HEK293 (cell line): ENCODE measurements at regions not wholly inside any gene's neighbourhood (a gene's known extent, or its start where the extent isn't known, plus 50 kb on each side); places are given as distances from the start of the nearest gene placed in this dataset.

Experiments
- CTCF ChIA-PET: fragments of 350-600 bp; formaldehyde crosslinking; extraction: SDS; loops from one replicate; lab custom pipeline; 2021; ENCODE audit warnings: antibody characterized with exemption; lab: Yijun Ruan, JAX
- POLR2A ChIA-PET: fragments of 300-600 bp; formaldehyde crosslinking; extraction: SDS; loops from one replicate; lab custom pipeline; 2020; ENCODE audit warnings: antibody characterized with exemption, inconsistent platforms; lab: Yijun Ruan, JAX
- H3K27ac ChIP-seq: fragments of 200-500 bp; sonication (Bioruptor generic); 2 replicates; pipeline ENCODE4 v1.5.1; 2014; ENCODE audit warnings: low read depth, low read length, control low read depth, inconsistent platforms; ENCODE audit errors: extremely low read depth
- H3K36me3 ChIP-seq, 2 experiments: fragments of 200-500 bp in 1 of 2; sonication (Bioruptor generic) in 1 of 2; 1 replicate in 1 of 2; 2 replicates in 1 of 2; pipeline ENCODE4 v1.5.1; 2014 to 2017; ENCODE audit warnings: inconsistent platforms in 2 of 2, low read length in 2 of 2; ENCODE audit not compliant: control insufficient read depth in 2 of 2, insufficient read depth in 1 of 2
- H3K4me1 ChIP-seq: fragments of 200-500 bp; sonication (Bioruptor generic); 2 replicates; pipeline ENCODE4 v1.5.1; 2014; ENCODE audit warnings: mild to moderate bottlenecking, low read length, inconsistent platforms; ENCODE audit not compliant: control insufficient read depth, insufficient read depth
- H3K4me3 ChIP-seq: 2 replicates; pipeline ENCODE4 v1.5.1; 2011; ENCODE audit warnings: low read depth, mild to moderate bottlenecking, control low read depth, low read length, moderate library complexity
- H3K9me3 ChIP-seq: fragments of 200-500 bp; sonication (Bioruptor generic); 2 replicates; pipeline ENCODE4 v1.5.1; 2014; ENCODE audit warnings: low read depth, low read length, inconsistent platforms; ENCODE audit not compliant: control insufficient read depth, insufficient read depth
- GFI1B ChIP-seq: fragments of 450-650 bp; formaldehyde crosslinking; IDR thresholded peaks from 2 replicates; pipeline ENCODE4 v1.5.1; 2016; ENCODE audit warnings: missing biosample characterization, missing genetic modification characterization
- HOXD13 ChIP-seq: sonication (generic); formaldehyde crosslinking; IDR thresholded peaks from 2 replicates; pipeline ENCODE4 v1.8.0; 2022; ENCODE audit warnings: missing genetic modification reagents, borderline replicate concordance
- KLF9 ChIP-seq: fragments of 450-650 bp; formaldehyde crosslinking; IDR thresholded peaks from 2 replicates; pipeline ENCODE4 v1.5.1; 2016; ENCODE audit warnings: missing biosample characterization, missing genetic modification characterization, low read depth
- OVOL3 ChIP-seq: fragments of 450-650 bp; formaldehyde crosslinking; IDR thresholded peaks from 2 replicates; pipeline ENCODE4 v1.5.1; 2016; ENCODE audit warnings: missing biosample characterization, missing genetic modification characterization
- SCRT2 ChIP-seq: fragments of 450-650 bp; formaldehyde crosslinking; IDR thresholded peaks from 2 replicates; pipeline ENCODE4 v1.5.1; 2016; ENCODE audit warnings: missing biosample characterization, missing genetic modification characterization
- WT1 ChIP-seq: fragments of 450-650 bp; formaldehyde crosslinking; IDR thresholded peaks from 2 replicates; pipeline ENCODE4 v1.5.1; 2016; ENCODE audit warnings: missing biosample characterization, missing genetic modification characterization
- ZFP41 ChIP-seq: fragments of 450-650 bp; formaldehyde crosslinking; IDR thresholded peaks from 2 replicates; pipeline ENCODE4 v1.5.1; 2016; ENCODE audit warnings: missing biosample characterization, missing genetic modification characterization, borderline replicate concordance
- ZNF138 ChIP-seq: fragments of 450-650 bp; formaldehyde crosslinking; IDR thresholded peaks from 2 replicates; pipeline ENCODE4 v1.5.1; 2016; ENCODE audit warnings: missing biosample characterization, missing genetic modification characterization, borderline replicate concordance
- ZNF146 ChIP-seq: fragments of 450-650 bp; formaldehyde crosslinking; IDR thresholded peaks from 2 replicates; pipeline ENCODE4 v1.5.1; 2016; ENCODE audit warnings: missing biosample characterization, missing genetic modification characterization
- ZNF214 ChIP-seq: fragments of 450-650 bp; formaldehyde crosslinking; IDR thresholded peaks from 2 replicates; pipeline ENCODE4 v1.5.1; 2017; ENCODE audit warnings: missing biosample characterization, mild to moderate bottlenecking, missing genetic modification characterization, borderline replicate concordance
- ZNF24 ChIP-seq: fragments of 450-650 bp; formaldehyde crosslinking; IDR thresholded peaks from 2 replicates; pipeline ENCODE4 v1.5.1; 2016; ENCODE audit warnings: missing biosample characterization, missing genetic modification characterization
- ZNF311 ChIP-seq: fragments of 450-650 bp; formaldehyde crosslinking; IDR thresholded peaks from 2 replicates; pipeline ENCODE4 v1.5.1; 2017; ENCODE audit warnings: missing biosample characterization, missing genetic modification characterization, borderline replicate concordance
- ZNF398 ChIP-seq: fragments of 450-650 bp; formaldehyde crosslinking; IDR thresholded peaks from 2 replicates; pipeline ENCODE4 v1.5.1; 2017; ENCODE audit warnings: missing biosample characterization, missing genetic modification characterization
- ZNF48 ChIP-seq: fragments of 450-650 bp; formaldehyde crosslinking; IDR thresholded peaks from 2 replicates; pipeline ENCODE4 v1.5.1; 2016; ENCODE audit warnings: missing biosample characterization, missing genetic modification characterization
- ZNF514 ChIP-seq: fragments of 450-650 bp; formaldehyde crosslinking; IDR thresholded peaks from 2 replicates; pipeline ENCODE4 v1.5.1; 2016; ENCODE audit warnings: missing biosample characterization, missing genetic modification characterization
- ZNF596 ChIP-seq: fragments of 450-650 bp; IDR thresholded peaks from 2 replicates; pipeline ENCODE4 v1.5.0; 2018; ENCODE audit warnings: missing biosample characterization, mild to moderate bottlenecking, missing genetic modification characterization, moderate library complexity
- ZNF626 ChIP-seq: fragments of 450-650 bp; sonication (Bioruptor Pico); formaldehyde crosslinking; IDR thresholded peaks from 2 replicates; pipeline ENCODE4 v1.5.1; 2018; ENCODE audit warnings: missing biosample characterization, missing genetic modification characterization, inconsistent platforms
- ZNF707 ChIP-seq: fragments of 450-650 bp; formaldehyde crosslinking; IDR thresholded peaks from 2 replicates; pipeline ENCODE4 v1.5.1; 2016; ENCODE audit warnings: missing biosample characterization, missing genetic modification characterization
- TF ChIP-seq, protein P1 (sequence below): fragments of 450-650 bp; formaldehyde crosslinking; IDR thresholded peaks from 2 replicates; pipeline ENCODE4 v1.5.1; 2017; ENCODE audit warnings: missing biosample characterization, missing genetic modification characterization
- TF ChIP-seq, protein P2 (sequence below): fragments of 450-650 bp; formaldehyde crosslinking; conservative IDR thresholded peaks from 2 replicates; pipeline ENCODE4 v1.5.1; 2016; ENCODE audit warnings: low read depth, missing biosample characterization, missing genetic modification characterization
- TF ChIP-seq, protein P3 (sequence below): fragments of 450-650 bp; formaldehyde crosslinking; IDR thresholded peaks from 2 replicates; pipeline ENCODE4 v1.5.1; 2016; ENCODE audit warnings: missing biosample characterization, missing genetic modification characterization
- TF ChIP-seq, protein P4 (sequence below): fragments of 450-650 bp; formaldehyde crosslinking; IDR thresholded peaks from 2 replicates; pipeline ENCODE4; 2016; ENCODE audit warnings: missing biosample characterization, missing genetic modification characterization

DNA sequence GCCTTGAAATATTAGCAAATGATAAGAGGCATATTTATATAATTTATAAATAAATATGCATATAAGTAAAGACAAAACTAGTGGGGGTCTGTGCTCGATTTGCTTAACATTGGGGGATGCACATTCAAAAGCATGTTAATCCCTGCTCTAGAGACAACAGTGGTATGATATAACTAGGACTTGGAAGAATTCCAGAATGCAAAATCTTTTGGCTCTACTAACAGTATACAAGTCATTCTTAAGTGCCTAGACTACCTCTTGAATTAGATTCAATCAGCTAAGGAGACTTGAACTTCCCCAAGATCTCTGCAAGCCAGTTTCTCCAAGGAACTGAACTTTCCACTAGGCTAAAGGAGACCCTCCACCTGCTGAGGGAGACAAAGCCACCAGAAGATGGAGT, 282.7 kb upstream of the RORA start:
- H3K4me3 ChIP-seq = no peak overlapping the region
- ChIA-PET CTCF (no interaction called here), POLR2A (no interaction called here)
- H3K4me1 ChIP-seq = no peaks in the 10 kb centered on the region
- no peaks in the 10 kb centered on the region for H3K36me3 ChIP-seq
- TF ChIP-seq KLF9 (tag by site-specific recombination) = no peak
- TF ChIP-seq GFI1B = no peak
- no peak for TF ChIP-seq OVOL3 (tag by site-specific recombination)
- TF ChIP-seq, protein P1, sequence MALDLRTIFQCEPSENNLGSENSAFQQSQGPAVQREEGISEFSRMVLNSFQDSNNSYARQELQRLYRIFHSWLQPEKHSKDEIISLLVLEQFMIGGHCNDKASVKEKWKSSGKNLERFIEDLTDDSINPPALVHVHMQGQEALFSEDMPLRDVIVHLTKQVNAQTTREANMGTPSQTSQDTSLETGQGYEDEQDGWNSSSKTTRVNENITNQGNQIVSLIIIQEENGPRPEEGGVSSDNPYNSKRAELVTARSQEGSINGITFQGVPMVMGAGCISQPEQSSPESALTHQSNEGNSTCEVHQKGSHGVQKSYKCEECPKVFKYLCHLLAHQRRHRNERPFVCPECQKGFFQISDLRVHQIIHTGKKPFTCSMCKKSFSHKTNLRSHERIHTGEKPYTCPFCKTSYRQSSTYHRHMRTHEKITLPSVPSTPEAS (tag by site-specific recombination) = no peak
- no peak for TF ChIP-seq ZNF48 (tag by site-specific recombination)
- TF ChIP-seq ZNF311 (tag by site-specific recombination) = no peak
- TF ChIP-seq, protein P2, sequence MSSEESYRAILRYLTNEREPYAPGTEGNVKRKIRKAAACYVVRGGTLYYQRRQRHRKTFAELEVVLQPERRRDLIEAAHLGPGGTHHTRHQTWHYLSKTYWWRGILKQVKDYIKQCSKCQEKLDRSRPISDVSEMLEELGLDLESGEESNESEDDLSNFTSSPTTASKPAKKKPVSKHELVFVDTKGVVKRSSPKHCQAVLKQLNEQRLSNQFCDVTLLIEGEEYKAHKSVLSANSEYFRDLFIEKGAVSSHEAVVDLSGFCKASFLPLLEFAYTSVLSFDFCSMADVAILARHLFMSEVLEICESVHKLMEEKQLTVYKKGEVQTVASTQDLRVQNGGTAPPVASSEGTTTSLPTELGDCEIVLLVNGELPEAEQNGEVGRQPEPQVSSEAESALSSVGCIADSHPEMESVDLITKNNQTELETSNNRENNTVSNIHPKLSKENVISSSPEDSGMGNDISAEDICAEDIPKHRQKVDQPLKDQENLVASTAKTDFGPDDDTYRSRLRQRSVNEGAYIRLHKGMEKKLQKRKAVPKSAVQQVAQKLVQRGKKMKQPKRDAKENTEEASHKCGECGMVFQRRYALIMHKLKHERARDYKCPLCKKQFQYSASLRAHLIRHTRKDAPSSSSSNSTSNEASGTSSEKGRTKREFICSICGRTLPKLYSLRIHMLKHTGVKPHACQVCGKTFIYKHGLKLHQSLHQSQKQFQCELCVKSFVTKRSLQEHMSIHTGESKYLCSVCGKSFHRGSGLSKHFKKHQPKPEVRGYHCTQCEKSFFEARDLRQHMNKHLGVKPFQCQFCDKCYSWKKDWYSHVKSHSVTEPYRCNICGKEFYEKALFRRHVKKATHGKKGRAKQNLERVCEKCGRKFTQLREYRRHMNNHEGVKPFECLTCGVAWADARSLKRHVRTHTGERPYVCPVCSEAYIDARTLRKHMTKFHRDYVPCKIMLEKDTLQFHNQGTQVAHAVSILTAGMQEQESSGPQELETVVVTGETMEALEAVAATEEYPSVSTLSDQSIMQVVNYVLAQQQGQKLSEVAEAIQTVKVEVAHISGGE (tag by site-specific recombination) = no peak
- no peak for TF ChIP-seq ZNF626 (tag by site-specific recombination)
- no peak for TF ChIP-seq SCRT2 (tag by site-specific recombination)
- TF ChIP-seq ZNF146 (tag by site-specific recombination) = no peak
- H3K27ac ChIP-seq = no peak overlapping the region
- no peaks in the 10 kb centered on the region for H3K9me3 ChIP-seq

GRCh38 chr15:61511089-61511488, 282.0 kb upstream of the RORA start:
- no peaks in the 10 kb centered on the region for H3K36me3 ChIP-seq
- no peak overlapping the region for H3K4me3 ChIP-seq
- no peaks in the 10 kb centered on the region for H3K4me1 ChIP-seq
- POLR2A ChIA-PET = no interaction called here
- H3K9me3 ChIP-seq = no peaks in the 10 kb centered on the region
- CTCF ChIA-PET = no interaction called here
- no peak overlapping the region for H3K27ac ChIP-seq
- TF ChIP-seq HOXD13 (CRISPR knock-in tag) (no peak), GFI1B (no peak), ZNF514 (tag by site-specific recombination) (no peak), ZNF138 (tag by site-specific recombination) (no peak), ZNF24 (tag by site-specific recombination) (no peak), ZNF707 (tag by site-specific recombination) (no peak), WT1 (tag by site-specific recombination) (no peak), ZNF398 (tag by site-specific recombination) (no peak), ZNF596 (tag by site-specific recombination) (no peak), ZFP41 (tag by site-specific recombination) (no peak), ZNF214 (tag by site-specific recombination) (no peak)
- TF ChIP-seq, protein P3, sequence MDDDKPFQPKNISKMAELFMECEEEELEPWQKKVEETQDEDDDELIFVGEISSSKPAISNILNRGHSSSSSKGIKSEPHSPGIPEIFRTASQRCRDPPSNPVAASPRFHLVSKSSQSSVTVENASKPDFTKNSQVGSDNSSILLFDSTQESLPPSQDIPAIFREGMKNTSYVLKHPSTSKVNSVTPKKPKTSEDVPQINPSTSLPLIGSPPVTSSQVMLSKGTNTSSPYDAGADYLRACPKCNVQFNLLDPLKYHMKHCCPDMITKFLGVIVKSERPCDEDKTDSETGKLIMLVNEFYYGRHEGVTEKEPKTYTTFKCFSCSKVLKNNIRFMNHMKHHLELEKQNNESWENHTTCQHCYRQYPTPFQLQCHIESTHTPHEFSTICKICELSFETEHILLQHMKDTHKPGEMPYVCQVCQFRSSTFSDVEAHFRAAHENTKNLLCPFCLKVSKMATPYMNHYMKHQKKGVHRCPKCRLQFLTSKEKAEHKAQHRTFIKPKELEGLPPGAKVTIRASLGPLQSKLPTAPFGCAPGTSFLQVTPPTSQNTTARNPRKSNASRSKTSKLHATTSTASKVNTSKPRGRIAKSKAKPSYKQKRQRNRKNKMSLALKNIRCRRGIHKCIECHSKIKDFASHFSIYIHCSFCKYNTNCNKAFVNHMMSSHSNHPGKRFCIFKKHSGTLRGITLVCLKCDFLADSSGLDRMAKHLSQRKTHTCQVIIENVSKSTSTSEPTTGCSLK (tag by site-specific recombination) = no peak
- TF ChIP-seq, protein P4, sequence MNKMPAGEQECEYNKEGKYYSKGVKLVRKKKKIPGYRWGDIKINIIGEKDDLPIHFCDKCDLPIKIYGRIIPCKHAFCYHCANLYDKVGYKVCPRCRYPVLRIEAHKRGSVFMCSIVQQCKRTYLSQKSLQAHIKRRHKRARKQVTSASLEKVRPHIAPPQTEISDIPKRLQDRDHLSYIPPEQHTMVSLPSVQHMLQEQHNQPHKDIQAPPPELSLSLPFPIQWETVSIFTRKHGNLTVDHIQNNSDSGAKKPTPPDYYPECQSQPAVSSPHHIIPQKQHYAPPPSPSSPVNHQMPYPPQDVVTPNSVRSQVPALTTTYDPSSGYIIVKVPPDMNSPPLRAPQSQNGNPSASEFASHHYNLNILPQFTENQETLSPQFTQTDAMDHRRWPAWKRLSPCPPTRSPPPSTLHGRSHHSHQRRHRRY (tag by site-specific recombination) = no peak
- TF ChIP-seq, protein P2 (tag by site-specific recombination) = no peak
